AG04449 (cell line): ENCODE measurements at regions not wholly inside any gene's neighbourhood (a gene's known extent, or its start where the extent isn't known, plus 50 kb on each side); places are given as distances from the start of the nearest gene placed in this dataset.

ENCODE experiments used
- CTCF ChIA-PET: fragments of 350-600 bp; formaldehyde crosslinking; extraction: SDS; loops from one replicate; lab custom pipeline; 2021; ENCODE audit warnings: antibody characterized with exemption; lab: Yijun Ruan, JAX
- POLR2A ChIA-PET: fragments of 400-600, 350-600 bp; formaldehyde crosslinking; extraction: SDS; loops from one replicate; lab custom pipeline; 2020; ENCODE audit warnings: antibody characterized with exemption, inconsistent platforms; lab: Yijun Ruan, JAX
- DNase-seq: peaks from one replicate; pipeline ENCODE4 v3.0.0-alpha.2; 2010; ENCODE audit warnings: low read depth, low spot score
- H3K4me3 ChIP-seq: 2 replicates; pipeline ENCODE4 v1.5.1; 2011; ENCODE audit warnings: low read depth, mild to moderate bottlenecking, control low read depth, low read length
- CTCF ChIP-seq: IDR thresholded peaks from one replicate; pipeline ENCODE4 v1.5.1; 2011; ENCODE audit warnings: mild to moderate bottlenecking, moderate library complexity, low read length, control low read depth, inconsistent platforms; ENCODE audit not compliant: insufficient read depth; ENCODE audit errors: missing control alignments

GRCh38 chr6:82030761-82031503, 216.6 kb downstream of the IBTK start:
- ChIA-PET CTCF (interaction anchor here (4.5 kb wide), 1 partner anchor 9 kb away, joined by 26 read pairs; no protein-coding TSS in a partner anchor), POLR2A (interaction anchor here (0.5 kb wide), 1 partner anchor 286 kb away, joined by 3 read pairs; no protein-coding TSS in a partner anchor)
- no peak for DNase-seq
- H3K4me3 ChIP-seq = no peak overlapping the region
- no peak for TF ChIP-seq CTCF

- POLR2A ChIA-PET = interaction anchor here (0.5 kb wide), 1 partner anchor 286 kb away, joined by 3 read pairs; no protein-coding TSS in a partner anchor
- CTCF ChIA-PET = interaction anchor here (1.3 to 4.5 kb wide), 2 partner anchors 10 to 25 kb away, joined by 5 to 26 read pairs; no protein-coding TSS in a partner anchor
- no peak for DNase-seq
- no peak overlapping the region for H3K4me3 ChIP-seq
- no peak for TF ChIP-seq CTCF
These were observed 217.2 kb downstream of the IBTK start for GRCh38 chr6:82030301-82030700.

GRCh38 chr6:82025271-82025670, 222.3 kb downstream of the IBTK start:
- POLR2A ChIA-PET = no interaction called here
- no peak for DNase-seq
- CTCF ChIA-PET = interaction anchor here (0.8 to 1.2 kb wide), 3 partner anchors 8 to 19 kb away, joined by 3 to 4 read pairs (median 3); no protein-coding TSS in a partner anchor
- no peak for TF ChIP-seq CTCF
- H3K4me3 ChIP-seq = no peak overlapping the region

GRCh38 chr6:82022614-82023129, 224.9 kb downstream of the IBTK start:
- no peak for TF ChIP-seq CTCF
- H3K4me3 ChIP-seq = no peak overlapping the region
- no peak for DNase-seq
- POLR2A ChIA-PET = no interaction called here
- CTCF ChIA-PET = interaction anchor here (1.3 to 2.3 kb wide), 3 partner anchors 17 to 18 kb away, joined by 4 to 12 read pairs (median 6); no protein-coding TSS in a partner anchor

- H3K4me3 ChIP-seq = no peak overlapping the region
- ChIA-PET CTCF (interaction anchor here (2.3 kb wide), 1 partner anchor 12 kb away, joined by 13 read pairs; no protein-coding TSS in a partner anchor), POLR2A (interaction anchor here (1.3 kb wide), 1 partner anchor 265 kb away, joined by 4 read pairs; the partner anchor contains the start of gene TENT5A)
- no peak for TF ChIP-seq CTCF
- no peak for DNase-seq
These were observed 229.8 kb downstream of the IBTK start for GRCh38 chr6:82017773-82018172.

- no peak for DNase-seq
- no peak overlapping the region for H3K4me3 ChIP-seq
- CTCF ChIA-PET = interaction anchor here (0.8 to 2.3 kb wide), 4 partner anchors 8 to 161 kb away, joined by 3 to 13 read pairs (median 4); no protein-coding TSS in a partner anchor
- no peak for TF ChIP-seq CTCF
- POLR2A ChIA-PET = interaction anchor here (1.3 kb wide), 1 partner anchor 264 kb away, joined by 4 read pairs; the partner anchor contains the start of gene TENT5A
These were observed 230.3 kb downstream of the IBTK start for GRCh38 chr6:82017288-82017687.
